GM19324 (cell line): ENCODE measurements at regions not wholly inside any gene's neighbourhood (a gene's known extent, or its start where the extent isn't known, plus 50 kb on each side); places are given as distances from the start of the nearest gene placed in this dataset.

Experiments
- ATAC-seq: cut with Tn5 transposase; IDR thresholded peaks from one replicate; pipeline ENCODE4 v1.9.1; 2021; ENCODE audit warnings: mild to moderate bottlenecking, moderate library complexity; ENCODE audit not compliant: unreplicated experiment, low FRiP score

GRCh38 chr2:241924069-241924908 lies 54.8 kb downstream of the RTP5 start:
- no peak for ATAC-seq

GRCh38 chr2:241924909-241925250 lies 55.4 kb downstream of the RTP5 start:
- ATAC-seq, result no peak

GRCh38 chr2:241925277-241925676 lies 55.7 kb downstream of the RTP5 start:
- ATAC-seq, result no peak

GRCh38 chr2:241925821-241926441 lies 56.4 kb downstream of the RTP5 start:
- no peak for ATAC-seq

- ATAC-seq, result no peak
Measured at GRCh38 chr2:241926541-241927311, 57.2 kb downstream of the RTP5 start.

GRCh38 chr2:241929551-241930490 lies 60.3 kb downstream of the RTP5 start:
- no peak for ATAC-seq

- no peak for ATAC-seq
Measured at GRCh38 chr2:241931084-241931975, 61.8 kb downstream of the RTP5 start.

- no peak for ATAC-seq
Measured at GRCh38 chr2:241931976-241932898, 62.7 kb downstream of the RTP5 start.

GRCh38 chr2:241932899-241933178 lies 63.3 kb downstream of the RTP5 start:
- ATAC-seq, result no peak

- ATAC-seq, result no peak
Measured at GRCh38 chr2:241933179-241933911, 63.8 kb downstream of the RTP5 start.

GRCh38 chr2:241935314-241935713 lies 65.8 kb downstream of the RTP5 start:
- no peak for ATAC-seq

GRCh38 chr2:241935774-241936173 lies 66.2 kb downstream of the RTP5 start:
- ATAC-seq, result no peak

- ATAC-seq, result no peak
Measured at GRCh38 chr2:241936457-241937133, 67.1 kb downstream of the RTP5 start.

GRCh38 chr2:241937297-241937696 lies 67.8 kb downstream of the RTP5 start:
- ATAC-seq, result no peak

- ATAC-seq, result no peak
Measured at GRCh38 chr2:241939541-241939940, 70.0 kb downstream of the RTP5 start.

GRCh38 chr2:241940329-241940728 lies 70.8 kb downstream of the RTP5 start:
- no peak for ATAC-seq

- no peak for ATAC-seq
Measured at GRCh38 chr2:241941691-241942301, 72.3 kb downstream of the RTP5 start.
